ENCODE measurements at regions not wholly inside any gene's neighbourhood (a gene's known extent, or its start where the extent isn't known, plus 50 kb on each side); places are given as distances from the start of the nearest gene placed in this dataset.
"Not testable (repeated sequence)": the region's sequence is repeated elsewhere in the genome, so short reads cannot be mapped to it uniquely, and the experiment has no call there.

DNA sequence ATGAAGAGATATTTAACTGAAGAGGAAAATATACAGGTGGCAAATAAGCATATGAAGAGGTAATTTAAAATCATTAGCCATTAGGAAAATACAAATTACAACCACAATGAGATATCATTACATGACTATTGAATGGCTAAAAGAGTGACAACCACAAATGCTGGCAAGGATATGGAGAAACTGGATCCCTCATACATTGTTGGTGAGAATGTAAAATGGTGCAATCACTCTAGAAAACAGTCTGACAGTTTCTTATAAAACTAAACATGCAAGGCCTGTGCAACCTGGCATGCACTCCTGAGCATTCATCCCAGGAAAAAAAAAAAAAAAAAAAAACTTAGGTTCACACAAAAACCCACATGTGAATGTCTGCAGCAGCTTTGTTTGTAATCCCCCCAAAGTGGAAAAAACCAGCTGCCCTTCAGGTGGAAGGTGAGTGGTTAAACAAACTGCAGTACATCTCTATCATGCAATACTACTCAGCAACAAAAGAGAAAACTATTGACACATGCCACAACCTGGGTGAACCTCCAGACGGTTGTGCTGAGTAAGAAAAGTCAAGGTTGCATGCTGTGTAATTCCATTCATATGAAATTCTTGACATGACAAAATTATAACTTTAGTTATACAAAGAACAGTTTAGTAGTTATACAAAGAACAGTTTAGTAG lies 189.2 kb upstream of the IRF2BP2 start:
- intact Hi-C loops (cut with DNase I; ENCODE audit: low total_unique reads); DNase-seq (ENCODE audit: low spot score in 2 of 2); H3K9me3 ChIP-seq; H3K27ac ChIP-seq; H3K36me3 ChIP-seq; H3K4me3 ChIP-seq; H3K27me3 ChIP-seq; H3K4me1 ChIP-seq: not testable (repeated sequence)

DNA sequence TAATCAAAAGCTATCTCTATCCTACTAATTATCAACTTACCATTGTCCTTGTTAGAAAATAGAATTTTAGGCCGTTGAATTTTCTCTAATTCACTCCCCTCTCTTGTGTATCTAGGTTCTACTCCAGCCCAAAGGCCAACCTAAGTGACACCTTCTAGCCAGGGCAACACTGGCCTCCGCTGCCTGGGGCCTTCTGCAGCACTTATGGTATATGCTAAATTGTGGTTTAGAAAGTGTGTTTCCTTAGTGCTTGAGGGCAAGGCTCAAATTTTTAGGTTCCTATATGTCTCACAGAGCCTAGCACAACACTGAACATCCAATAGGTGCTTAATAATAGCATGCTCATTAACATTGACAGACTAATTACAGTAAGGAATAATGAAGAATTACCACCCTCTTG lies 187.2 kb upstream of the IRF2BP2 start:
- H3K4me3 ChIP-seq; intact Hi-C loops (cut with DNase I; ENCODE audit: low total_unique reads); H3K27ac ChIP-seq; H3K4me1 ChIP-seq; H3K36me3 ChIP-seq; H3K27me3 ChIP-seq; H3K9me3 ChIP-seq; DNase-seq (ENCODE audit: low spot score in 2 of 2): not testable (repeated sequence)

DNA sequence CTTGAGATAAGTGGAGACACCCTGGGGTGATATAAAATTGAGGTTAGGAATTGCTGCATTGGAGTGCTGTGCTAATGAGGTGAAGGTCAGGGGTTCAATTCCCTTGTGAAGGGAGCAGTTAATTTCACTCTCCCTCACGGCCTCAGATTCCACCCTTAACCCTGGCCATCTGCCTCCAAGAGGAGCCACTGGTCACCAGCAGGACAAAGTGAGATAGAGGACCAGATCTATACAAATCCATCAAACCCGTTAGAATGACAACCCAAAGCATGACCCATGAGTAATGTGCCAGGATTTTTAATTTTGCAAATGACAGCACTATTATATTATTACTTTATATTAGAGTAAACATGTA lies 186.4 kb upstream of the IRF2BP2 start:
- DNase-seq (ENCODE audit: low spot score in 2 of 2); H3K4me1 ChIP-seq; H3K4me3 ChIP-seq; intact Hi-C loops (cut with DNase I; ENCODE audit: low total_unique reads); H3K36me3 ChIP-seq; H3K27ac ChIP-seq; H3K27me3 ChIP-seq; H3K9me3 ChIP-seq: not testable (repeated sequence)

DNA sequence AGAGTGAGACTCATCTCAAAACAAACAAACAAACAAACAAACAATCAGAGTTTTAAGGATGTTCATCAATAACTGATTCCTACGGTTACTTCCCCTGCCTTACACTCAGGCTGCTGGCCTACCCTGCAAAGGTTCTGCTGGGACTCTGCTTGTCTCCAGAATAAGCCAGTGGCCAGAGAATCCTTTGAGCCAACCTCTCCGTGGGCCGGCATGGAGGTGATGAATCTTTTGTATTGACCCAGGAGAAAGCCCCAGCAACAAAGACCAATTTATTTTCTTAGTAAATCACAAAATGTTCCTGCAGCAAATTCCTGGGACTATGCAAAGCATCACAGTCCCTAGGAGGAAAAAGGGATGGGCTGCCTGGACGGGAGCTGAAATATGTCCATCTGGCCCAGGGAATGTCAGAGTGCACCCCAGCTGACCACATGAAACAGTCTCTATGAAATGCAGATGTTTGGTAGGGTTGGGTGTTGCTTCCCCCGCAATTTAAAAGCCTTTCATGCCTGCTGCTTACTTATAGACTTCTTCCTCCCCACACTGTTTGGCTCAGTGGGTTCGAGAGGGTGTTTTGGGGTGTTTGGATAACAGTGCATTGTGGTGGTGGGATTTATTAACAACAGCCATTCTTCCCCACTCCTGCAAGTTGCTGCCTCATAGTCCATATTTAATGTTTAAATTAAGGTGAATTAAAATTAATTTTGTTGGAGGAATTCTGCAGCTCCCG lies 185.9 kb upstream of the IRF2BP2 start:
- H3K4me3 ChIP-seq; H3K27ac ChIP-seq; H3K27me3 ChIP-seq; DNase-seq (ENCODE audit: low spot score in 2 of 2); H3K9me3 ChIP-seq; intact Hi-C loops (cut with DNase I; ENCODE audit: low total_unique reads); H3K36me3 ChIP-seq; H3K4me1 ChIP-seq: not testable (repeated sequence)
- TF ChIP-seq POLR2AphosphoS5 (IDR thresholded peaks at IDR 0.05): peak in 1 of 3 donors; percentile 57

- H3K36me3 ChIP-seq; H3K27me3 ChIP-seq; H3K9me3 ChIP-seq; H3K4me1 ChIP-seq; H3K4me3 ChIP-seq; intact Hi-C loops (cut with DNase I; ENCODE audit: low total_unique reads); DNase-seq (ENCODE audit: low spot score in 2 of 2); H3K27ac ChIP-seq: not testable (repeated sequence)
These were observed 185.0 kb upstream of the IRF2BP2 start for GRCh38 chr1:234795007-234795406.

GRCh38 chr1:234794452-234794851 lies 184.5 kb upstream of the IRF2BP2 start:
- H3K4me3 ChIP-seq; DNase-seq (ENCODE audit: low spot score in 2 of 2); H3K27ac ChIP-seq; H3K36me3 ChIP-seq; H3K27me3 ChIP-seq; H3K4me1 ChIP-seq; H3K9me3 ChIP-seq; intact Hi-C loops (cut with DNase I; ENCODE audit: low total_unique reads): not testable (repeated sequence)

DNA sequence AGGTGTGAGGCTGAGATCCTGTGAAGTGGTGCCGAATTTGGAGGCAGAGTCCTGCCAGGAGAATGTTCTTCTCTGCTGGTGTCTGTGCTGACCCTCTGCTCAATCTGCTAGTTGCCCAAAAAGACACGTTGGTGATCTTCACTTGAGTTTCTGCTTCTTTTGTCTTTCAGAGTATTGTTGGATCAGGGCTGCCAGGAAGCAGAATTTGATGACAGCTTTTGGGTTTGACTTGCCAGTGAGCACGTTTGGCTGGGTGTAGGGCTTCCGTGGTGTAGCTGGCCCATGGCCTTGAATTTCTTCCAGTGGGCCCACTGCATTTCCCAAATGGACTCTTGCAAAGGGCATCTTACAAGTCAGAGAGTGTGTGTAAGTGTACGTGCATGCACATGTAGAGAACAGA lies 183.9 kb upstream of the IRF2BP2 start:
- H3K27me3 ChIP-seq; H3K27ac ChIP-seq; H3K9me3 ChIP-seq; H3K4me3 ChIP-seq; H3K36me3 ChIP-seq; DNase-seq (ENCODE audit: low spot score in 2 of 2); H3K4me1 ChIP-seq; intact Hi-C loops (cut with DNase I; ENCODE audit: low total_unique reads): not testable (repeated sequence)

GRCh38 chr1:234792221-234792864 lies 182.4 kb upstream of the IRF2BP2 start:
- intact Hi-C loops (cut with DNase I; ENCODE audit: low total_unique reads); H3K27ac ChIP-seq; H3K4me3 ChIP-seq; H3K36me3 ChIP-seq; H3K9me3 ChIP-seq; H3K4me1 ChIP-seq; H3K27me3 ChIP-seq: not testable (repeated sequence)
- peak in 1 of 2 donors; percentile 6 for DNase-seq (ENCODE audit: low spot score in 2 of 2)

DNA sequence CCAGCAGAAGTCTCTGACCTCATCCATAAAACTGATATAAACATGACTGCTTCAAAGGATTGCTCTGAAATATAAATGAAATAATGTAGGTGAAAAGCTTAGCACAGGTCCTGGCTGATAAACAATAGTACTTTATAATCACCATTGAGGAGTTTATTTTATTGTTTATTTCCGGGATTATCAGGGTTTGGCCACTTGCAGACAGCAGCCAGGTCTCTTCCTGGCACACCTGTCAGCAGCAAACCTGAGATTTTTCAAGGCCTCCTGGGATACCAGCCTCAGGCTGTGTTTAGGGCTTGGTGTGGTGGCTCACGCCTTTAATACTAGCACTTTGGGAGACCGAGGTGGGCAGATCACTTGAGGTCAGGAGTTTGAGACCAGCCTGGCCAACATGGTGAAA lies 181.6 kb upstream of the IRF2BP2 start:
- H3K27me3 ChIP-seq; H3K4me1 ChIP-seq; H3K27ac ChIP-seq; H3K36me3 ChIP-seq; H3K9me3 ChIP-seq; H3K4me3 ChIP-seq; intact Hi-C loops (cut with DNase I; ENCODE audit: low total_unique reads); DNase-seq (ENCODE audit: low spot score in 2 of 2): not testable (repeated sequence)

DNA sequence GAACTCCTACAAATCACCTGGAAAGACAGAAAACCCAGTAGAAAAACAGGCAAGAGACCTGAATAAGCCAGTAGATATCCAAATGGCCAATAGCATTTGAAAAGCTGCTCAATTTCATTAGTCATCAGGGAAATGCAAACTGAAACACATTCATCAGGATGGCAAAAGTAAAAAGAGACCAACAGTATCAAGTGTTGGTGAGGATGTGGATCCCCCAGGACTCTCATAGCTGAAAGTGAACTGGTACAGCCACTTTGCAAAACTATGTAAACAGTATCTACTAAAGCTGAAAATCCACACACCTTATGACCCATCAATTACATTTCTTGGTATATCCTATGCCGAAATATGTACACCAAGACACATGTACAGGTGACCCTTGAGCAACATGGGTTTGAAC lies 180.4 kb upstream of the IRF2BP2 start:
- H3K9me3 ChIP-seq; intact Hi-C loops (cut with DNase I; ENCODE audit: low total_unique reads); H3K4me1 ChIP-seq; H3K4me3 ChIP-seq; H3K27ac ChIP-seq; DNase-seq (ENCODE audit: low spot score in 2 of 2); H3K36me3 ChIP-seq; H3K27me3 ChIP-seq: not testable (repeated sequence)

DNA sequence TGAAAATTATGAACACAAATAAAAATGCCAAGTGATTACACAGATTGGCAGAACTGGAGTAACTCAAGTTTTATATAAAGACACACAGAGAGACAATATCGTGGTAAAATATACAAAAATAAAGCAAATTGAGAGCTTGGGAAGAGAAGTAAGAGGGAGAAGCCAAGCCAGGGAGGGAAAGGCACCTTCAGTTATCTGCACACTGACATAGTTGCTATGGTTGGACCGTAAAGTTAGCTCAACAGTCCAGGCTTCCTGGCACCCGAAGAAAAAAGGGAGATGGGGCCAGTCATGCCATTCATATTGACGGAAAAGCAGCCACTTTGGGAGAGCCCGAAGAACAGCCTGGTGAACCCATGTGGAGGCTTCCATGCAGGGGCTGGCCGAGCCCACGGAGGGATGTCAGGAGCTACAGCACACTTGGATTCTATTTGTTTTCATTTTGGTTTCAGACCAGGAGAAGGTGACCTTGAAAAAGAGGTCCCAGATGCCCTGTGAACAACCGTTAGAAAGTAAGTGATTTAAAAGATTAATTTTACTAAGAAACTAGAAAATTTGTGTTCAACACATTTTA lies 177.1 kb upstream of the IRF2BP2 start:
- H3K9me3 ChIP-seq; H3K4me1 ChIP-seq; H3K27me3 ChIP-seq; DNase-seq (ENCODE audit: low spot score in 2 of 2); H3K36me3 ChIP-seq; intact Hi-C loops (cut with DNase I; ENCODE audit: low total_unique reads); H3K27ac ChIP-seq; H3K4me3 ChIP-seq: not testable (repeated sequence)

- intact Hi-C loops (cut with DNase I; ENCODE audit: low total_unique reads); H3K27me3 ChIP-seq; H3K4me3 ChIP-seq; DNase-seq (ENCODE audit: low spot score in 2 of 2); H3K9me3 ChIP-seq; H3K36me3 ChIP-seq; H3K4me1 ChIP-seq: not testable (repeated sequence)
- peak overlapping the region; percentile 60 to 62 for H3K27ac ChIP-seq
These were observed 175.9 kb upstream of the IRF2BP2 start for GRCh38 chr1:234785922-234786321.

- H3K4me1 ChIP-seq; H3K36me3 ChIP-seq; H3K4me3 ChIP-seq; H3K27me3 ChIP-seq; H3K9me3 ChIP-seq; intact Hi-C loops (cut with DNase I; ENCODE audit: low total_unique reads): not testable (repeated sequence)
- DNase-seq (ENCODE audit: low spot score in 2 of 2): peak in 1 of 2 donors; percentile 68
- peak overlapping the region; percentile 60 to 62 for H3K27ac ChIP-seq
These were observed 175.5 kb upstream of the IRF2BP2 start for GRCh38 chr1:234785471-234785919.

All from breast epithelium (tissue), 4 donors.